OCI-LY7 (cell line): ENCODE measurements at regions not wholly inside any gene's neighbourhood (a gene's known extent, or its start where the extent isn't known, plus 50 kb on each side); places are given as distances from the start of the nearest gene placed in this dataset.

ENCODE experiments used
- CTCF ChIP-seq: fragments of 200-600 bp; sonication (generic); conservative IDR thresholded peaks from 2 replicates; pipeline ENCODE4 v1.5.1; 2014; ENCODE audit warnings: mild to moderate bottlenecking, antibody characterized with exemption, low read length, moderate library complexity, mixed read lengths
- EZH2phosphoT487 ChIP-seq: fragments of 200-600 bp; sonication (generic); IDR thresholded peaks from 2 replicates; pipeline ENCODE4 v1.6.1; 2018; ENCODE audit warnings: low read depth, borderline replicate concordance, mild to moderate bottlenecking, mixed run types, antibody characterized with exemption, low read length, moderate library complexity, mixed read lengths

GRCh38 chr16:62298600-62298999 lies 262.4 kb upstream of the CDH8 start:
- TF ChIP-seq CTCF (no peak), EZH2phosphoT487 (no peak)
